HepG2 (cell line): ENCODE measurements at regions not wholly inside any gene's neighbourhood (a gene's known extent, or its start where the extent isn't known, plus 50 kb on each side); places are given as distances from the start of the nearest gene placed in this dataset.

Source experiments
- ATAC-seq: fragments of 200-7000 bp; cut with Tn5 transposase; 3 replicates; pipeline ENCODE4 v1.9.1; 2020; ENCODE audit warnings: mild to moderate bottlenecking, moderate library complexity
- BruUV-seq: library from RNA; stranded (reverse); fragments of 400-500 nt; replicated peaks from 2 replicates; lab custom pipeline; 2021; lab: Mats Ljungman, UMichigan
- CTCF ChIA-PET: fragments of 300-600 bp; formaldehyde crosslinking; extraction: SDS; loops from one replicate; lab custom pipeline; 2021; ENCODE audit warnings: low total read pairs, inconsistent platforms, low intra/inter-chr PET ratio; lab: Yijun Ruan, JAX
- POLR2A ChIA-PET: fragments of 350-600 bp; sonication (Branson Sonifier 250); formaldehyde crosslinking; loops from one replicate; lab custom pipeline; 2020; ENCODE audit warnings: antibody characterized with exemption, inconsistent platforms; lab: Yijun Ruan, JAX
- DNase-seq: peaks from one replicate; pipeline ENCODE4 v3.0.0-alpha.2; 2015; ENCODE audit warnings: low spot score
- FAIRE-seq: peaks from 3 replicates; lab custom pipeline; 2011; peaks lifted over from hg19 to GRCh38; lab: Jason Lieb, UNC
- H2AFZ ChIP-seq: one replicate; pipeline ENCODE4 v1.6.1; 2011; ENCODE audit warnings: low read length, inconsistent platforms
- H3K27ac ChIP-seq: fragments of 300-600 bp; 3 replicates; pipeline ENCODE4 v1.8.0; 2011; ENCODE audit warnings: mixed run types, mild to moderate bottlenecking, mixed read lengths, low read length, inconsistent platforms; ENCODE audit not compliant: insufficient read depth; ENCODE audit errors: extremely low read length
- H3K27me3 ChIP-seq, 2 experiments: fragments of 200-600 bp in 1 of 2; 2 replicates in 1 of 2; 3 replicates in 1 of 2; pipeline versions ENCODE4 v1.6.0 to v1.8.0; 2011; ENCODE audit warnings: low read length in 2 of 2, mild to moderate bottlenecking in 2 of 2, moderate library complexity in 2 of 2, inconsistent platforms in 1 of 2; ENCODE audit not compliant: insufficient read depth in 2 of 2, control insufficient read depth in 1 of 2
- H3K36me3 ChIP-seq, 2 experiments: fragments of 200-600 bp in 1 of 2; replicated peaks in 1 of 2; 2 replicates in 1 of 2; 3 replicates in 1 of 2; pipeline versions ENCODE4 v1.5.1 to v1.8.0; 2011; ENCODE audit warnings: low read length in 2 of 2, inconsistent platforms in 1 of 2; ENCODE audit not compliant: insufficient read depth in 2 of 2, control insufficient read depth in 1 of 2
- H3K4me1 ChIP-seq: 2 replicates; pipeline ENCODE4 v1.5.1; 2012; ENCODE audit warnings: low read length, inconsistent platforms; ENCODE audit not compliant: insufficient read depth
- H3K4me2 ChIP-seq: 2 replicates; pipeline ENCODE4 v1.6.0; 2011; ENCODE audit warnings: low read depth, low read length, inconsistent platforms
- H3K4me3 ChIP-seq, 3 experiments: fragments of 200-600 bp in 1 of 3; sonication (generic), shearing (Covaris generic) in 1 of 3; replicated peaks in 1 of 3; 2 replicates each; pipeline ENCODE4 v1.5.1; 2011 to 2016; ENCODE audit warnings: low read length in 3 of 3, inconsistent platforms in 2 of 3, low read depth in 2 of 3, mild to moderate bottlenecking in 2 of 3, control low read depth in 1 of 3, mixed read lengths in 1 of 3; ENCODE audit not compliant: insufficient read depth in 1 of 3
- H3K79me2 ChIP-seq: one replicate; pipeline ENCODE4 v1.6.1; 2011; ENCODE audit warnings: low read length, inconsistent platforms; ENCODE audit not compliant: insufficient read depth
- H3K9ac ChIP-seq: 2 replicates; pipeline ENCODE4 v1.6.0; 2011; ENCODE audit warnings: mild to moderate bottlenecking, low read depth, low read length, inconsistent platforms; ENCODE audit not compliant: insufficient read depth
- H3K9me3 ChIP-seq: 2 replicates; pipeline ENCODE4 v1.5.1; 2012; ENCODE audit warnings: mild to moderate bottlenecking, low read length
- H4K20me1 ChIP-seq: 2 replicates; pipeline ENCODE4 v1.6.0; 2011; ENCODE audit warnings: inconsistent platforms, mild to moderate bottlenecking, low read length, moderate library complexity; ENCODE audit not compliant: insufficient read depth
- JDP2 ChIP-seq: sonication (generic); formaldehyde crosslinking; IDR thresholded peaks from 2 replicates; pipeline ENCODE4 v1.8.1; 2022; ENCODE audit warnings: missing genetic modification reagents, borderline replicate concordance
- WGBS: methylation state at CpG from one replicate; pipeline ENCODE4 v1.1.6; 2017; ENCODE audit warnings: low lambda C conversion rate; 5-methylcytosine and 5-hydroxymethylcytosine counted together
- in situ Hi-C: cut with HindIII; loops from 2 replicates; pipeline ENCODE4 v1.10.0; 2017; ENCODE audit warnings: low pct_unique_long_range_greater_than_20kb; ENCODE audit not compliant: extremely low pct_ligation_motif_present
- intact Hi-C: fragments of 100-400 bp; cut with micrococcal nuclease; formaldehyde crosslinking; loops from one replicate; pipeline ENCODE4 v1.10.0; 2022; ENCODE audit not compliant: unreplicated experiment
- TF ChIP-seq, protein P1 (sequence below): sonication (generic); formaldehyde crosslinking; IDR thresholded peaks from 2 replicates; pipeline ENCODE4 v1.9.0; 2021; ENCODE audit warnings: mild to moderate bottlenecking, missing genetic modification reagents
- TF ChIP-seq, protein P2 (sequence below): sonication (generic); formaldehyde crosslinking; conservative IDR thresholded peaks from 2 replicates; pipeline ENCODE4 v1.8.0; 2022; ENCODE audit warnings: low read depth, missing genetic modification reagents
- TF ChIP-seq, protein P3 (sequence below): sonication (generic); formaldehyde crosslinking; IDR thresholded peaks from 2 replicates; pipeline ENCODE4 v1.5.0; 2020; ENCODE audit warnings: mild to moderate bottlenecking, missing genetic modification reagents

DNA sequence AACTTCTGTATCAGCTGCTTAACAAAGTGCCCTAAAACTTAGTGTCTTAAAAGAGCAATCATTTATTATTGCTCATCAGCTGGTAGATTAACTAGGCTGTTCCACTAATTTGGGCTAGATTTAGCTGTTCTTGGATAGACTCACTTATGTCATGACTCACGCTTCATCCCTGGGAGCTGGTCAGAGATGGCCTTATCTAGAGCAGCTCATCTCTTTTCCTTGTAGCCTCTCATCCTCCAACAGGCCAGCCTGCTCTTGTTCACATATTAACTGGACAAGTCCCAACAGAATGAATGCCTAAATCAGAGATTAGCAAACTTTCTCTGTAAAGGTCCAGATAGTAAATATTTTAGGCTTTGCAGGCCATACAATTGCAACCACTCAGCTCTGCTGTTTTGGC lies 66.9 kb upstream of the PLAAT1 start:
- Histone ChIP-seq H4K20me1 (no peaks in the 10 kb centered on the region), H3K4me3 (no peak overlapping the region), H3K9ac (no peak overlapping the region), H3K27ac (no peak overlapping the region), H3K4me1 (no peaks in the 10 kb centered on the region), H3K9me3 (no peaks in the 10 kb centered on the region), H2AFZ (no peak overlapping the region), H3K79me2 (no peaks in the 10 kb centered on the region), H3K36me3 (no peaks in the 10 kb centered on the region), H3K27me3 (no peaks in the 10 kb centered on the region), H3K4me2 (no peak overlapping the region)
- ATAC-seq: no peak
- BruUV-seq: no TSS peak
- in situ Hi-C loops: no loop called here
- no peak for FAIRE-seq
- CTCF ChIA-PET: no interaction called here
- no peak for TF ChIP-seq JDP2 (CRISPR knock-in tag)
- TF ChIP-seq, protein P1, sequence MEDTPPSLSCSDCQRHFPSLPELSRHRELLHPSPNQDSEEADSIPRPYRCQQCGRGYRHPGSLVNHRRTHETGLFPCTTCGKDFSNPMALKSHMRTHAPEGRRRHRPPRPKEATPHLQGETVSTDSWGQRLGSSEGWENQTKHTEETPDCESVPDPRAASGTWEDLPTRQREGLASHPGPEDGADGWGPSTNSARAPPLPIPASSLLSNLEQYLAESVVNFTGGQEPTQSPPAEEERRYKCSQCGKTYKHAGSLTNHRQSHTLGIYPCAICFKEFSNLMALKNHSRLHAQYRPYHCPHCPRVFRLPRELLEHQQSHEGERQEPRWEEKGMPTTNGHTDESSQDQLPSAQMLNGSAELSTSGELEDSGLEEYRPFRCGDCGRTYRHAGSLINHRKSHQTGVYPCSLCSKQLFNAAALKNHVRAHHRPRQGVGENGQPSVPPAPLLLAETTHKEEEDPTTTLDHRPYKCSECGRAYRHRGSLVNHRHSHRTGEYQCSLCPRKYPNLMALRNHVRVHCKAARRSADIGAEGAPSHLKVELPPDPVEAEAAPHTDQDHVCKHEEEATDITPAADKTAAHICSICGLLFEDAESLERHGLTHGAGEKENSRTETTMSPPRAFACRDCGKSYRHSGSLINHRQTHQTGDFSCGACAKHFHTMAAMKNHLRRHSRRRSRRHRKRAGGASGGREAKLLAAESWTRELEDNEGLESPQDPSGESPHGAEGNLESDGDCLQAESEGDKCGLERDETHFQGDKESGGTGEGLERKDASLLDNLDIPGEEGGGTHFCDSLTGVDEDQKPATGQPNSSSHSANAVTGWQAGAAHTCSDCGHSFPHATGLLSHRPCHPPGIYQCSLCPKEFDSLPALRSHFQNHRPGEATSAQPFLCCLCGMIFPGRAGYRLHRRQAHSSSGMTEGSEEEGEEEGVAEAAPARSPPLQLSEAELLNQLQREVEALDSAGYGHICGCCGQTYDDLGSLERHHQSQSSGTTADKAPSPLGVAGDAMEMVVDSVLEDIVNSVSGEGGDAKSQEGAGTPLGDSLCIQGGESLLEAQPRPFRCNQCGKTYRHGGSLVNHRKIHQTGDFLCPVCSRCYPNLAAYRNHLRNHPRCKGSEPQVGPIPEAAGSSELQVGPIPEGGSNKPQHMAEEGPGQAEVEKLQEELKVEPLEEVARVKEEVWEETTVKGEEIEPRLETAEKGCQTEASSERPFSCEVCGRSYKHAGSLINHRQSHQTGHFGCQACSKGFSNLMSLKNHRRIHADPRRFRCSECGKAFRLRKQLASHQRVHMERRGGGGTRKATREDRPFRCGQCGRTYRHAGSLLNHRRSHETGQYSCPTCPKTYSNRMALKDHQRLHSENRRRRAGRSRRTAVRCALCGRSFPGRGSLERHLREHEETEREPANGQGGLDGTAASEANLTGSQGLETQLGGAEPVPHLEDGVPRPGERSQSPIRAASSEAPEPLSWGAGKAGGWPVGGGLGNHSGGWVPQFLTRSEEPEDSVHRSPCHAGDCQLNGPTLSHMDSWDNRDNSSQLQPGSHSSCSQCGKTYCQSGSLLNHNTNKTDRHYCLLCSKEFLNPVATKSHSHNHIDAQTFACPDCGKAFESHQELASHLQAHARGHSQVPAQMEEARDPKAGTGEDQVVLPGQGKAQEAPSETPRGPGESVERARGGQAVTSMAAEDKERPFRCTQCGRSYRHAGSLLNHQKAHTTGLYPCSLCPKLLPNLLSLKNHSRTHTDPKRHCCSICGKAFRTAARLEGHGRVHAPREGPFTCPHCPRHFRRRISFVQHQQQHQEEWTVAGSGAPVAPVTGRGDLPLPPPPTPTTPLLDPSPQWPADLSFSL (CRISPR knock-in tag): no peak
- TF ChIP-seq, protein P2, sequence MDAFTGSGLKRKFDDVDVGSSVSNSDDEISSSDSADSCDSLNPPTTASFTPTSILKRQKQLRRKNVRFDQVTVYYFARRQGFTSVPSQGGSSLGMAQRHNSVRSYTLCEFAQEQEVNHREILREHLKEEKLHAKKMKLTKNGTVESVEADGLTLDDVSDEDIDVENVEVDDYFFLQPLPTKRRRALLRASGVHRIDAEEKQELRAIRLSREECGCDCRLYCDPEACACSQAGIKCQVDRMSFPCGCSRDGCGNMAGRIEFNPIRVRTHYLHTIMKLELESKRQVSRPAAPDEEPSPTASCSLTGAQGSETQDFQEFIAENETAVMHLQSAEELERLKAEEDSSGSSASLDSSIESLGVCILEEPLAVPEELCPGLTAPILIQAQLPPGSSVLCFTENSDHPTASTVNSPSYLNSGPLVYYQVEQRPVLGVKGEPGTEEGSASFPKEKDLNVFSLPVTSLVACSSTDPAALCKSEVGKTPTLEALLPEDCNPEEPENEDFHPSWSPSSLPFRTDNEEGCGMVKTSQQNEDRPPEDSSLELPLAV (CRISPR knock-in tag): no peak
- TF ChIP-seq, protein P3, sequence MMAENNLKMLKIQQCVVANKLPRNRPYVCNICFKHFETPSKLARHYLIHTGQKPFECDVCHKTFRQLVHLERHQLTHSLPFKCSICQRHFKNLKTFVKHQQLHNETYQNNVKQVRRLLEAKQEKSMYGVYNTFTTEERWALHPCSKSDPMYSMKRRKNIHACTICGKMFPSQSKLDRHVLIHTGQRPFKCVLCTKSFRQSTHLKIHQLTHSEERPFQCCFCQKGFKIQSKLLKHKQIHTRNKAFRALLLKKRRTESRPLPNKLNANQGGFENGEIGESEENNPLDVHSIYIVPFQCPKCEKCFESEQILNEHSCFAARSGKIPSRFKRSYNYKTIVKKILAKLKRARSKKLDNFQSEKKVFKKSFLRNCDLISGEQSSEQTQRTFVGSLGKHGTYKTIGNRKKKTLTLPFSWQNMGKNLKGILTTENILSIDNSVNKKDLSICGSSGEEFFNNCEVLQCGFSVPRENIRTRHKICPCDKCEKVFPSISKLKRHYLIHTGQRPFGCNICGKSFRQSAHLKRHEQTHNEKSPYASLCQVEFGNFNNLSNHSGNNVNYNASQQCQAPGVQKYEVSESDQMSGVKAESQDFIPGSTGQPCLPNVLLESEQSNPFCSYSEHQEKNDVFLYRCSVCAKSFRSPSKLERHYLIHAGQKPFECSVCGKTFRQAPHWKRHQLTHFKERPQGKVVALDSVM: no peak
- intact Hi-C loops: no loop called here
- DNase-seq: no peak
- POLR2A ChIA-PET: no interaction called here
- WGBS: 17% methylated on average over 1 of the region's 1 CpG
